ENCODE measurements at regions not wholly inside any gene's neighbourhood (a gene's known extent, or its start where the extent isn't known, plus 50 kb on each side); places are given as distances from the start of the nearest gene placed in this dataset.

- Histone ChIP-seq H3K9ac (ENCODE audit: low read length) (no peak overlapping the region), H3K4me2 (ENCODE audit: low read length) (no peak overlapping the region), H3K9me2 (ENCODE audit: insufficient read depth, low read length) (no peaks in the 10 kb centered on the region), H3K27me3 (ENCODE audit: insufficient read depth, low read depth, low read length) (no peaks in the 10 kb centered on the region), H3F3A (ENCODE audit: insufficient read depth, low read length, poor library complexity, severe bottlenecking) (no peaks in the 10 kb centered on the region), H3K79me2 (replicated peaks; ENCODE audit: insufficient read depth, low read length) (no peaks in the 10 kb centered on the region), H3K9me3 (ENCODE audit: low read length) (no peaks in the 10 kb centered on the region), H3K36me3 (ENCODE audit: insufficient read depth, low read length) (no peaks in the 10 kb centered on the region), H3K4me3 (ENCODE audit: low read length) (no peak overlapping the region), H3K27ac (ENCODE audit: low read length) (no peak overlapping the region), H2AFZ (ENCODE audit: low read depth, low read length) (no peak overlapping the region), H4K20me1 (ENCODE audit: insufficient read depth) (no peaks in the 10 kb centered on the region)
- TF ChIP-seq EP300 (conservative IDR thresholded peaks at IDR 0.05; ENCODE audit: poor library complexity, severe bottlenecking) (no peak), TAF1 (IDR thresholded peaks at IDR 0.05; ENCODE audit: low read depth) (no peak), MXI1 (conservative IDR thresholded peaks at IDR 0.05; ENCODE audit: poor library complexity, severe bottlenecking) (no peak), CTCF (IDR thresholded peaks at IDR 0.05; ENCODE audit: poor library complexity, severe bottlenecking) (no peak), POLR2AphosphoS5 (IDR thresholded peaks at IDR 0.05) (no peak), EZH2 (IDR thresholded peaks at IDR 0.05; ENCODE audit: borderline replicate concordance, insufficient read depth, low read length, poor library complexity, severe bottlenecking) (no peak), REST (IDR thresholded peaks at IDR 0.05; ENCODE audit: borderline replicate concordance) (no peak), SMC3 (conservative IDR thresholded peaks at IDR 0.05; ENCODE audit: poor library complexity) (no peak), RAD21 (conservative IDR thresholded peaks at IDR 0.05) (no peak)
These were observed 169.6 kb upstream of the KIAA1217 start for GRCh38 chr10:24039315-24039714.

DNA sequence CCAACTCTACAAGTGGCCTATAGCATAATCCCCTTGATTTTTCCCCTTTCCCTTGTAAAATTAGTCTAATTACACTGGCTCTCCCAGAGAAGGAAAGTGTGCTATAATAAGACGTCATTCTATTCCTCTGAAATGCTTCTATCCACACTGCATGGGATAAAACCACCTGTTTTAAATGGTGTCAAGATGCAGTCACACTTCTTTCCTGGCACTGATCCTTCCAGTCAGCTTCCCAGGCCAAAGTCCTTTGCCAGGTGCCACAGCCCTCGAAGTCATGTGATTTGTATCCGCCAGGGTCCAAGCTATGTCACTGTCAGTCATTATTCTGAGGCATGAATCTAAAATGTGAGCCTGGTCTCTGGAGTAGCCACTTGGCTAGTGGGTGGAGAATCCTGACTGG is 169.0 kb upstream of the KIAA1217 start:
- Histone ChIP-seq H3K79me2 (replicated peaks; ENCODE audit: insufficient read depth, low read length) (no peaks in the 10 kb centered on the region), H3K9ac (ENCODE audit: low read length) (no peak overlapping the region), H3K4me3 (ENCODE audit: low read length) (no peak overlapping the region), H2AFZ (ENCODE audit: low read depth, low read length) (no peak overlapping the region), H3F3A (ENCODE audit: insufficient read depth, low read length, poor library complexity, severe bottlenecking) (no peaks in the 10 kb centered on the region), H3K9me3 (ENCODE audit: low read length) (no peaks in the 10 kb centered on the region), H4K20me1 (ENCODE audit: insufficient read depth) (no peaks in the 10 kb centered on the region), H3K27me3 (ENCODE audit: insufficient read depth, low read depth, low read length) (no peaks in the 10 kb centered on the region), H3K9me2 (ENCODE audit: insufficient read depth, low read length) (no peaks in the 10 kb centered on the region), H3K4me2 (ENCODE audit: low read length) (no peak overlapping the region), H3K27ac (ENCODE audit: low read length) (no peak overlapping the region), H3K36me3 (ENCODE audit: insufficient read depth, low read length) (no peaks in the 10 kb centered on the region)
- no peak for TF ChIP-seq EP300 (conservative IDR thresholded peaks at IDR 0.05; ENCODE audit: poor library complexity, severe bottlenecking)

- Histone ChIP-seq H3F3A (ENCODE audit: insufficient read depth, low read length, poor library complexity, severe bottlenecking) (no peaks in the 10 kb centered on the region), H2AFZ (ENCODE audit: low read depth, low read length) (no peak overlapping the region), H3K9me3 (ENCODE audit: low read length) (no peaks in the 10 kb centered on the region), H3K9me2 (ENCODE audit: insufficient read depth, low read length) (no peaks in the 10 kb centered on the region), H3K79me2 (replicated peaks; ENCODE audit: insufficient read depth, low read length) (no peaks in the 10 kb centered on the region), H3K36me3 (ENCODE audit: insufficient read depth, low read length) (no peaks in the 10 kb centered on the region), H3K4me3 (ENCODE audit: low read length) (no peak overlapping the region), H3K9ac (ENCODE audit: low read length) (no peak overlapping the region), H3K4me2 (ENCODE audit: low read length) (no peak overlapping the region), H3K27me3 (ENCODE audit: insufficient read depth, low read depth, low read length) (no peaks in the 10 kb centered on the region), H3K27ac (ENCODE audit: low read length) (no peak overlapping the region), H4K20me1 (ENCODE audit: insufficient read depth) (no peaks in the 10 kb centered on the region)
- no peak for TF ChIP-seq RAD21 (conservative IDR thresholded peaks at IDR 0.05)
- TF ChIP-seq SMC3 (conservative IDR thresholded peaks at IDR 0.05; ENCODE audit: poor library complexity), result no peak
- TF ChIP-seq CTCF (IDR thresholded peaks at IDR 0.05; ENCODE audit: poor library complexity, severe bottlenecking), result no peak
- no peak for TF ChIP-seq EP300 (conservative IDR thresholded peaks at IDR 0.05; ENCODE audit: poor library complexity, severe bottlenecking)
- no peak for TF ChIP-seq POLR2AphosphoS5 (IDR thresholded peaks at IDR 0.05)
- no peak for TF ChIP-seq REST (IDR thresholded peaks at IDR 0.05; ENCODE audit: borderline replicate concordance)
- no peak for TF ChIP-seq MXI1 (conservative IDR thresholded peaks at IDR 0.05; ENCODE audit: poor library complexity, severe bottlenecking)
- TF ChIP-seq EZH2 (IDR thresholded peaks at IDR 0.05; ENCODE audit: borderline replicate concordance, insufficient read depth, low read length, poor library complexity, severe bottlenecking), result no peak
- TF ChIP-seq TAF1 (IDR thresholded peaks at IDR 0.05; ENCODE audit: low read depth), result no peak
These were observed 167.9 kb upstream of the KIAA1217 start for GRCh38 chr10:24041034-24041433.

Data from neural cell (in vitro differentiated cells).